GM12865 (cell line): ENCODE measurements at regions not wholly inside any gene's neighbourhood (a gene's known extent, or its start where the extent isn't known, plus 50 kb on each side); places are given as distances from the start of the nearest gene placed in this dataset.

Experiments
- DNase-seq: peaks from one replicate; pipeline ENCODE4 v3.0.0; 2010; ENCODE audit warnings: low read depth
- H3K4me3 ChIP-seq: 2 replicates; pipeline ENCODE4 v1.5.1; 2011; ENCODE audit warnings: mild to moderate bottlenecking, low read depth, low read length, control low read depth
- CTCF ChIP-seq: IDR thresholded peaks from 2 replicates; pipeline ENCODE4 v1.5.1; 2011; ENCODE audit warnings: low read length, control low read depth, low read depth, inconsistent platforms; ENCODE audit not compliant: insufficient read depth; ENCODE audit errors: missing control alignments

- H3K4me3 ChIP-seq, result no peak overlapping the region
- no peak for TF ChIP-seq CTCF
- no peak for DNase-seq
These were observed 365.5 kb downstream of the ETNK1 start for GRCh38 chr12:22990501-22990900.

GRCh38 chr12:22991250-22991844 is 366.4 kb downstream of the ETNK1 start:
- DNase-seq, result no peak
- TF ChIP-seq CTCF, result no peak
- no peak overlapping the region for H3K4me3 ChIP-seq

- TF ChIP-seq CTCF, result no peak
- no peak overlapping the region for H3K4me3 ChIP-seq
- DNase-seq, result no peak
These were observed 368.8 kb downstream of the ETNK1 start for GRCh38 chr12:22993609-22994315.

GRCh38 chr12:22994316-22994675 is 369.3 kb downstream of the ETNK1 start:
- TF ChIP-seq CTCF, result no peak
- no peak overlapping the region for H3K4me3 ChIP-seq
- no peak for DNase-seq

GRCh38 chr12:23001487-23001886 is 376.5 kb downstream of the ETNK1 start:
- DNase-seq, result no peak
- no peak for TF ChIP-seq CTCF
- no peak overlapping the region for H3K4me3 ChIP-seq

GRCh38 chr12:23002381-23002780 is 377.4 kb downstream of the ETNK1 start:
- no peak overlapping the region for H3K4me3 ChIP-seq
- no peak for TF ChIP-seq CTCF

More at GRCh38 chr12:23002381-23002780, 377.4 kb downstream of the ETNK1 start:
- DNase-seq, result no peak
